ENCODE measurements at regions not wholly inside any gene's neighbourhood (a gene's known extent, or its start where the extent isn't known, plus 50 kb on each side); places are given as distances from the start of the nearest gene placed in this dataset.

DNA sequence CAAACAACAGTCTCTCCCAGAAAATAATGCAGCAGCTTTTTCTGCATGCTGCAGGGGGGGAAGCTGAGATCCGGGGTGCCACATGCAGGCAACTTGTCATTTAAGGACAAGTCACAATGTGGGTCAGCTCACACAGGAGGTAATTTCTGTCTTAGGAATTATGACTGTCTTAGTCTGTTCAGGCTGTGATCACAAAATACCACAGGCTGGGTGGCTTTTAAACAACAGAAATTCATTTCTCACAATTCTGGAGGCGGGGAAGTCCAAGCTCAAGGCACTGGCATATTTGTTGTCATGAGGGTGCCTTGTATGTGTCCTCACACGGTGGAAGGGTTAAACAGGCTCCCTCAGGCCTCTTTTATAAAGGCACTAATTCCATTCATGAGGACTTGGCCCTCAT, 127.7 kb downstream of the DIRAS2 start:
- H3K9me3 Mint-ChIP-seq: no peaks in the 10 kb centered on the region
- no peaks in the 10 kb centered on the region for H3K36me3 ChIP-seq (ENCODE audit: control insufficient read depth, insufficient read depth, low read length)
- peaks cover 20% of the 10 kb centered on the region for H3K4me1 Mint-ChIP-seq
- no peak overlapping the region for H3K4me3 ChIP-seq (ENCODE audit: low read length)
- H3K4me3 Mint-ChIP-seq: no peak overlapping the region
- H3K27ac Mint-ChIP-seq: no peak overlapping the region
- WGBS, 2 experiments (ENCODE audit: insufficient coverage in 1 of 2, insufficient read length in 1 of 2): 85 to 87% methylated on average over 3 of the region's 3 CpGs
- no peak overlapping the region for H3K9ac ChIP-seq (ENCODE audit: extremely low read depth, low read length, poor library complexity, severe bottlenecking)
- no peak for DNase-seq
- H3K4me1 ChIP-seq (ENCODE audit: control insufficient read depth, insufficient read depth, low read length): peaks cover 11% of the 10 kb centered on the region
- H3K27me3 Mint-ChIP-seq (ENCODE audit: insufficient read depth): no peaks in the 10 kb centered on the region
- no peak overlapping the region for H3K27ac ChIP-seq (ENCODE audit: low read depth, low read length)
- TF ChIP-seq, protein P1, sequence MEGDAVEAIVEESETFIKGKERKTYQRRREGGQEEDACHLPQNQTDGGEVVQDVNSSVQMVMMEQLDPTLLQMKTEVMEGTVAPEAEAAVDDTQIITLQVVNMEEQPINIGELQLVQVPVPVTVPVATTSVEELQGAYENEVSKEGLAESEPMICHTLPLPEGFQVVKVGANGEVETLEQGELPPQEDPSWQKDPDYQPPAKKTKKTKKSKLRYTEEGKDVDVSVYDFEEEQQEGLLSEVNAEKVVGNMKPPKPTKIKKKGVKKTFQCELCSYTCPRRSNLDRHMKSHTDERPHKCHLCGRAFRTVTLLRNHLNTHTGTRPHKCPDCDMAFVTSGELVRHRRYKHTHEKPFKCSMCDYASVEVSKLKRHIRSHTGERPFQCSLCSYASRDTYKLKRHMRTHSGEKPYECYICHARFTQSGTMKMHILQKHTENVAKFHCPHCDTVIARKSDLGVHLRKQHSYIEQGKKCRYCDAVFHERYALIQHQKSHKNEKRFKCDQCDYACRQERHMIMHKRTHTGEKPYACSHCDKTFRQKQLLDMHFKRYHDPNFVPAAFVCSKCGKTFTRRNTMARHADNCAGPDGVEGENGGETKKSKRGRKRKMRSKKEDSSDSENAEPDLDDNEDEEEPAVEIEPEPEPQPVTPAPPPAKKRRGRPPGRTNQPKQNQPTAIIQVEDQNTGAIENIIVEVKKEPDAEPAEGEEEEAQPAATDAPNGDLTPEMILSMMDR (conservative IDR thresholded peaks at IDR 0.05): no peak
- no peaks in the 10 kb centered on the region for H3K9me3 ChIP-seq (ENCODE audit: control insufficient read depth, low read length)
- no peaks in the 10 kb centered on the region for H3K36me3 Mint-ChIP-seq (ENCODE audit: low read depth)
- H3K27me3 ChIP-seq (ENCODE audit: control insufficient read depth, insufficient read depth, low read length, poor library complexity, severe bottlenecking): no peaks in the 10 kb centered on the region

DNA sequence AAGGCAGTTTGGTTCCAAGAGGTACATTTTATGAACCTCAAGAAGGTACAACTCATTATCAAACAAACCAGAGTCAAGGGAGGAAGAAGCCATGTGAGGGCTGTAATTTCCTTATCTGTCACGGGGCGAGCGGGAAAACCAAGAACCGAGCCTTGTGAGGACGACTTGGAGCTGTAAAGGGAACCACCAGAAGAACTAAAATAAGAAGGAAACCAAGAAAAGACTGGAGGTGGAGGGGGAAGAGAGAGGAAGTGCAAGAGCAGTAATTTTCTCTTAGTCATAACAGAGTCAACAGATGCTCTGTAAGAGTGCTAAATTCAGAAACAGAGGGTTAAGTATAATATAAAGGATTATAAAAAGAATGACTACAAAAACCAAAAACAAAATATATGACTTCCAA, 127.1 kb downstream of the DIRAS2 start:
- no peaks in the 10 kb centered on the region for H3K27me3 Mint-ChIP-seq (ENCODE audit: insufficient read depth)
- Histone ChIP-seq H3K27me3 (ENCODE audit: control insufficient read depth, insufficient read depth, low read length, poor library complexity, severe bottlenecking) (no peaks in the 10 kb centered on the region), H3K4me1 (ENCODE audit: control insufficient read depth, insufficient read depth, low read length) (peaks cover 11% of the 10 kb centered on the region), H3K4me3 (ENCODE audit: low read length) (no peak overlapping the region), H3K9me3 (ENCODE audit: control insufficient read depth, low read length) (no peaks in the 10 kb centered on the region), H3K9ac (ENCODE audit: extremely low read depth, low read length, poor library complexity, severe bottlenecking) (no peak overlapping the region), H3K36me3 (ENCODE audit: control insufficient read depth, insufficient read depth, low read length) (no peaks in the 10 kb centered on the region), H3K27ac (ENCODE audit: low read depth, low read length) (no peak overlapping the region)
- no peak for DNase-seq
- TF ChIP-seq, protein P1 (conservative IDR thresholded peaks at IDR 0.05): no peak
- WGBS, 2 experiments (ENCODE audit: insufficient coverage in 1 of 2, insufficient read length in 1 of 2): 80 to 90% methylated on average over 1 to 5 of the region's 5 CpGs
- no peaks in the 10 kb centered on the region for H3K36me3 Mint-ChIP-seq (ENCODE audit: low read depth)
- H3K9me3 Mint-ChIP-seq: no peaks in the 10 kb centered on the region
- H3K4me3 Mint-ChIP-seq: no peak overlapping the region
- no peak overlapping the region for H3K27ac Mint-ChIP-seq
- H3K4me1 Mint-ChIP-seq: peaks cover 20% of the 10 kb centered on the region

DNA sequence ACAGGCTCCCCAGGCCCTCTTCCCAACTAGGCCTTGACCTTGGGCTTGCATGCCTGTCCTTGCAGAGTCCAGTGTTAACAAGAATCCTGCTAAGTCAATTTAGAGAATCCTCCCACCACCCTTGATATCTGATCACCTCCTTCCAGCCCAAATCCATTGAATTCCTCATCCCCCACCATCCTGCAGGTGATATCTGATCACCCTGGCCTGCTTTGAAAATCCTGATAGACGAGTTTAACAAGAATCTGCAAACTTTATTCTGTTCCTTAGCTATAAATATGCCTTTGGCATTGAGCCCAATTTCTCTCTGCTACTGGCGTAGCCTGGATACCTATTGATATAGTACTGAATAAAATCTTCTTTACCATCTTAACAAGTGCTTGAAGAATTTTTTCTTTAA, 125.5 kb downstream of the DIRAS2 start:
- H3K4me1 Mint-ChIP-seq: peaks cover 21% of the 10 kb centered on the region
- H3K9me3 Mint-ChIP-seq: no peaks in the 10 kb centered on the region
- Histone ChIP-seq H3K4me1 (ENCODE audit: control insufficient read depth, insufficient read depth, low read length) (peaks cover 11% of the 10 kb centered on the region), H3K4me3 (ENCODE audit: low read length) (peak overlapping the region; percentile 17), H3K36me3 (ENCODE audit: control insufficient read depth, insufficient read depth, low read length) (no peaks in the 10 kb centered on the region), H3K9me3 (ENCODE audit: control insufficient read depth, low read length) (no peaks in the 10 kb centered on the region), H3K27ac (ENCODE audit: low read depth, low read length) (no peak overlapping the region), H3K9ac (ENCODE audit: extremely low read depth, low read length, poor library complexity, severe bottlenecking) (no peak overlapping the region), H3K27me3 (ENCODE audit: control insufficient read depth, insufficient read depth, low read length, poor library complexity, severe bottlenecking) (no peaks in the 10 kb centered on the region)
- H3K27ac Mint-ChIP-seq: no peak overlapping the region
- 40 to 61% methylated on average over 1 to 2 of the region's 2 CpGs for WGBS, 2 experiments (ENCODE audit: insufficient coverage in 1 of 2, insufficient read length in 1 of 2)
- H3K27me3 Mint-ChIP-seq (ENCODE audit: insufficient read depth): no peaks in the 10 kb centered on the region
- no peaks in the 10 kb centered on the region for H3K36me3 Mint-ChIP-seq (ENCODE audit: low read depth)
- no peak overlapping the region for H3K4me3 Mint-ChIP-seq
- TF ChIP-seq, protein P1 (conservative IDR thresholded peaks at IDR 0.05): no peak
- no peak for DNase-seq

All from endodermal cell (in vitro differentiated cells).